PFSK-1 (cell line): ENCODE measurements at regions not wholly inside any gene's neighbourhood (a gene's known extent, or its start where the extent isn't known, plus 50 kb on each side); places are given as distances from the start of the nearest gene placed in this dataset.

Source experiments
- POLR2AphosphoS5 ChIP-seq: IDR thresholded peaks from 2 replicates; pipeline ENCODE4 v1.6.1; 2012; ENCODE audit warnings: low read depth, mild to moderate bottlenecking, control low read depth, low read length, moderate library complexity
- TF ChIP-seq, protein P1 (sequence below), 2 experiments: IDR thresholded peaks; 2 replicates each; pipeline versions ENCODE4 v1.6.1 to v1.8.0; 2011 to 2012; ENCODE audit warnings: low read depth in 2 of 2, low read length in 2 of 2, control low read depth in 1 of 2, inconsistent platforms in 1 of 2, mild to moderate bottlenecking in 1 of 2, moderate library complexity in 1 of 2; ENCODE audit not compliant: insufficient read depth in 1 of 2

DNA sequence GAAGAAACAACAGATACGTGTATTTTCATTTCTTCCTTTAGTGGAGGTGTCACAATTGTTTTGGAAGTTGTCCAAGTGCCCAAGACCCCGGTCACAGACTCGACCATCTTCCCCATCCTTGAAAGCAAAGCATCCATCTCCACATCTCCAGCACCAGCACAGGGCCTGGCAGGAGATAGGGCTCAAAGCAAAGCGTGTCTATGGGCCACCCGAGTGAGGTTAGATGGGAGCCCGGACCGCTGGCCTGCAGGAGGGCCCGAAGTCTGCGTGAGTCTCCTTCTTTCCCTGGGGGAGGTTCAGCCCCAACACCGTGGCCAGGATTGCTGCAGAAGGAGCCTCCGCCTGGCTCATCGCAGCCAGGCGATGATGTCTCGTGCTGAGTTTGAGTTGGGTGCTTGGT, 83.5 kb upstream of the SULF2 start:
- TF ChIP-seq POLR2AphosphoS5: no peak
- TF ChIP-seq, protein P1, sequence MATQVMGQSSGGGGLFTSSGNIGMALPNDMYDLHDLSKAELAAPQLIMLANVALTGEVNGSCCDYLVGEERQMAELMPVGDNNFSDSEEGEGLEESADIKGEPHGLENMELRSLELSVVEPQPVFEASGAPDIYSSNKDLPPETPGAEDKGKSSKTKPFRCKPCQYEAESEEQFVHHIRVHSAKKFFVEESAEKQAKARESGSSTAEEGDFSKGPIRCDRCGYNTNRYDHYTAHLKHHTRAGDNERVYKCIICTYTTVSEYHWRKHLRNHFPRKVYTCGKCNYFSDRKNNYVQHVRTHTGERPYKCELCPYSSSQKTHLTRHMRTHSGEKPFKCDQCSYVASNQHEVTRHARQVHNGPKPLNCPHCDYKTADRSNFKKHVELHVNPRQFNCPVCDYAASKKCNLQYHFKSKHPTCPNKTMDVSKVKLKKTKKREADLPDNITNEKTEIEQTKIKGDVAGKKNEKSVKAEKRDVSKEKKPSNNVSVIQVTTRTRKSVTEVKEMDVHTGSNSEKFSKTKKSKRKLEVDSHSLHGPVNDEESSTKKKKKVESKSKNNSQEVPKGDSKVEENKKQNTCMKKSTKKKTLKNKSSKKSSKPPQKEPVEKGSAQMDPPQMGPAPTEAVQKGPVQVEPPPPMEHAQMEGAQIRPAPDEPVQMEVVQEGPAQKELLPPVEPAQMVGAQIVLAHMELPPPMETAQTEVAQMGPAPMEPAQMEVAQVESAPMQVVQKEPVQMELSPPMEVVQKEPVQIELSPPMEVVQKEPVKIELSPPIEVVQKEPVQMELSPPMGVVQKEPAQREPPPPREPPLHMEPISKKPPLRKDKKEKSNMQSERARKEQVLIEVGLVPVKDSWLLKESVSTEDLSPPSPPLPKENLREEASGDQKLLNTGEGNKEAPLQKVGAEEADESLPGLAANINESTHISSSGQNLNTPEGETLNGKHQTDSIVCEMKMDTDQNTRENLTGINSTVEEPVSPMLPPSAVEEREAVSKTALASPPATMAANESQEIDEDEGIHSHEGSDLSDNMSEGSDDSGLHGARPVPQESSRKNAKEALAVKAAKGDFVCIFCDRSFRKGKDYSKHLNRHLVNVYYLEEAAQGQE (IDR thresholded peaks at IDR 0.05; ENCODE audit: insufficient read depth in 1 of 2, low read depth in 2 of 2, low read length in 2 of 2): no peak
